ENCODE measurements at regions not wholly inside any gene's neighbourhood (a gene's known extent, or its start where the extent isn't known, plus 50 kb on each side); places are given as distances from the start of the nearest gene placed in this dataset.

DNA sequence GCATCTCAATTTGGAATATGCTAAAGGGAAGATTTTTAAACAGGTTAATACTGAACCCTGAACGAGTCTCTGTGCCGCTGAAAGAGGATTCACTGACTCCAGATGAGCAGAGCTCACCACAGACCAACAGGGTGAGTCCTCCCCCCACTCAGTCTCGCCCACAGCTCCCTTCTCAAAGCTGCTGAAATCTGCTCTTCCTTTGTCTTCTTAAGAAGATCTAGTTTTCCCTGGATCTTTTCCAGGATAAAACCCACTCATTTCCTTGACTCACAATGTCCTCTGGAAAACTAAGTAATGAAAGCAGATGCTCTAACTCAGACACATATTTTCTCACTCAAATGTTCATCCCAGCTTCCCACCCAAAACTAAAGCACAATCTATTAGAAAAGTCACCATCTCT is 447.0 kb upstream of the PKN2 start (continued):
- TF ChIP-seq, protein P1, sequence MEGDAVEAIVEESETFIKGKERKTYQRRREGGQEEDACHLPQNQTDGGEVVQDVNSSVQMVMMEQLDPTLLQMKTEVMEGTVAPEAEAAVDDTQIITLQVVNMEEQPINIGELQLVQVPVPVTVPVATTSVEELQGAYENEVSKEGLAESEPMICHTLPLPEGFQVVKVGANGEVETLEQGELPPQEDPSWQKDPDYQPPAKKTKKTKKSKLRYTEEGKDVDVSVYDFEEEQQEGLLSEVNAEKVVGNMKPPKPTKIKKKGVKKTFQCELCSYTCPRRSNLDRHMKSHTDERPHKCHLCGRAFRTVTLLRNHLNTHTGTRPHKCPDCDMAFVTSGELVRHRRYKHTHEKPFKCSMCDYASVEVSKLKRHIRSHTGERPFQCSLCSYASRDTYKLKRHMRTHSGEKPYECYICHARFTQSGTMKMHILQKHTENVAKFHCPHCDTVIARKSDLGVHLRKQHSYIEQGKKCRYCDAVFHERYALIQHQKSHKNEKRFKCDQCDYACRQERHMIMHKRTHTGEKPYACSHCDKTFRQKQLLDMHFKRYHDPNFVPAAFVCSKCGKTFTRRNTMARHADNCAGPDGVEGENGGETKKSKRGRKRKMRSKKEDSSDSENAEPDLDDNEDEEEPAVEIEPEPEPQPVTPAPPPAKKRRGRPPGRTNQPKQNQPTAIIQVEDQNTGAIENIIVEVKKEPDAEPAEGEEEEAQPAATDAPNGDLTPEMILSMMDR (IDR thresholded peaks at IDR 0.05; ENCODE audit: low read depth, low read length, missing input control): no peak

DNA sequence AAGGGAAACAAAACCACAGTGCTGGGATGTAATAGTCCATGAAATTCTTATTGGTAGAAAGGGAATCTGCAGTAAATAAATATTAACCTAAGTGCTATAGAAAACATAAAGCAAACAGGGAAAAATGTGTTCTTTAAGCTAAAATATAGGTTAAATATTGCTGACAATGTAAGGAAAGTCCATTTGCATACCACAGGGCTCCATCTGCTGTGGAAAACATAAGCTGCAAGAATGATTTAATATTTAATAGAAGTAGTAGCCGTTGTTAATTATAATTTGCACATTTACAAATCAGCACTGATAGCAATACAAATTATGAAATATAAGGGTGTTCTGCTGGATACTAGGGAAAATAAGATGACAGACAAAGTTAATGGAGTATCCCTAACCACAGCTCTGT is 444.9 kb upstream of the PKN2 start:
- no peaks in the 10 kb centered on the region for H3K4me1 ChIP-seq (ENCODE audit: control insufficient read depth in 4 of 4, insufficient read depth in 4 of 4, low read length in 3 of 4)
- H3K9ac ChIP-seq (ENCODE audit: low read depth in 1 of 2, low read length in 2 of 2): no peak overlapping the region
- TF ChIP-seq NR2F2 (IDR thresholded peaks at IDR 0.05) (no peak), JUND (IDR thresholded peaks at IDR 0.05) (no peak), GABPA (IDR thresholded peaks at IDR 0.05 in 1 of 2, conservative IDR thresholded peaks at IDR 0.05 in 1 of 2) (no peak), HNF4A (conservative IDR thresholded peaks at IDR 0.05) (no peak)
- TF ChIP-seq, protein P2, sequence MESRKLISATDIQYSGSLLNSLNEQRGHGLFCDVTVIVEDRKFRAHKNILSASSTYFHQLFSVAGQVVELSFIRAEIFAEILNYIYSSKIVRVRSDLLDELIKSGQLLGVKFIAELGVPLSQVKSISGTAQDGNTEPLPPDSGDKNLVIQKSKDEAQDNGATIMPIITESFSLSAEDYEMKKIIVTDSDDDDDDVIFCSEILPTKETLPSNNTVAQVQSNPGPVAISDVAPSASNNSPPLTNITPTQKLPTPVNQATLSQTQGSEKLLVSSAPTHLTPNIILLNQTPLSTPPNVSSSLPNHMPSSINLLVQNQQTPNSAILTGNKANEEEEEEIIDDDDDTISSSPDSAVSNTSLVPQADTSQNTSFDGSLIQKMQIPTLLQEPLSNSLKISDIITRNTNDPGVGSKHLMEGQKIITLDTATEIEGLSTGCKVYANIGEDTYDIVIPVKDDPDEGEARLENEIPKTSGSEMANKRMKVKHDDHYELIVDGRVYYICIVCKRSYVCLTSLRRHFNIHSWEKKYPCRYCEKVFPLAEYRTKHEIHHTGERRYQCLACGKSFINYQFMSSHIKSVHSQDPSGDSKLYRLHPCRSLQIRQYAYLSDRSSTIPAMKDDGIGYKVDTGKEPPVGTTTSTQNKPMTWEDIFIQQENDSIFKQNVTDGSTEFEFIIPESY (IDR thresholded peaks at IDR 0.05): no peak
- H3K27ac ChIP-seq (ENCODE audit: low read depth in 1 of 2, low read length in 2 of 2): no peak overlapping the region
- WGBS: 89% methylated on average over 1 of the region's 1 CpG
- no peaks in the 10 kb centered on the region for H3K27me3 ChIP-seq (ENCODE audit: control insufficient read depth in 4 of 4, insufficient read depth in 4 of 4, low read length in 3 of 4)
- H3K36me3 ChIP-seq (ENCODE audit: control insufficient read depth in 4 of 4, insufficient read depth in 3 of 4, low read depth in 1 of 4, low read length in 3 of 4): no peaks in the 10 kb centered on the region
- no peak overlapping the region for H3K4me3 ChIP-seq (ENCODE audit: low read depth in 1 of 3, low read length in 3 of 3)
- no peak for DNase-seq (ENCODE audit: low spot score)
- peaks cover 0 to 5% (median 2%) of the 10 kb centered on the region in 4 donors for H3K9me3 ChIP-seq (ENCODE audit: control insufficient read depth in 4 of 4, low read length in 3 of 4)

DNA sequence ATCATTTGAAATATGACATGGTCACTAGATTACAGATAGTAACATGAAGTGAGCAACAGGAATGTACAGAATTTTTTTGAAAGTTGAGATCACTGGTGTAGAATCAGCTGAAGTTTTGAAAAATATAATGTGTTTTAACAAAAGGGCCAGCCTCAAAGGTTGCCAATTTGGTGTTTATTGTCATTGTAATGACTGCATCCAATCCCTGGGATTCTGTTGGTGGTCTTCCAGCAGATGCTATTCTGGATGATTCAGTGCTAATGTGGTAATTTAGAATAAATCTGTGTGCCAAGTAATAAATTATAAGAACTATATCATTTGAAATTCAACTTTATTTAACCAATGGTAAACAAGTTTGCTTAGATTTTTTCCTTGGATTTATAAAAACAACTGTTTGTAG is 436.4 kb upstream of the PKN2 start:
- no peaks in the 10 kb centered on the region for H3K9me3 ChIP-seq (ENCODE audit: control insufficient read depth in 4 of 4, low read length in 3 of 4)
- no peaks in the 10 kb centered on the region for H3K4me1 ChIP-seq (ENCODE audit: control insufficient read depth in 4 of 4, insufficient read depth in 4 of 4, low read length in 3 of 4)
- no peak for DNase-seq (ENCODE audit: low spot score)
- no peak overlapping the region for H3K27ac ChIP-seq (ENCODE audit: low read depth in 1 of 2, low read length in 2 of 2)
- no peak overlapping the region for H3K4me3 ChIP-seq (ENCODE audit: low read depth in 1 of 3, low read length in 3 of 3)
- H3K27me3 ChIP-seq (ENCODE audit: control insufficient read depth in 4 of 4, insufficient read depth in 4 of 4, low read length in 3 of 4): no peaks in the 10 kb centered on the region
- TF ChIP-seq, protein P3, sequence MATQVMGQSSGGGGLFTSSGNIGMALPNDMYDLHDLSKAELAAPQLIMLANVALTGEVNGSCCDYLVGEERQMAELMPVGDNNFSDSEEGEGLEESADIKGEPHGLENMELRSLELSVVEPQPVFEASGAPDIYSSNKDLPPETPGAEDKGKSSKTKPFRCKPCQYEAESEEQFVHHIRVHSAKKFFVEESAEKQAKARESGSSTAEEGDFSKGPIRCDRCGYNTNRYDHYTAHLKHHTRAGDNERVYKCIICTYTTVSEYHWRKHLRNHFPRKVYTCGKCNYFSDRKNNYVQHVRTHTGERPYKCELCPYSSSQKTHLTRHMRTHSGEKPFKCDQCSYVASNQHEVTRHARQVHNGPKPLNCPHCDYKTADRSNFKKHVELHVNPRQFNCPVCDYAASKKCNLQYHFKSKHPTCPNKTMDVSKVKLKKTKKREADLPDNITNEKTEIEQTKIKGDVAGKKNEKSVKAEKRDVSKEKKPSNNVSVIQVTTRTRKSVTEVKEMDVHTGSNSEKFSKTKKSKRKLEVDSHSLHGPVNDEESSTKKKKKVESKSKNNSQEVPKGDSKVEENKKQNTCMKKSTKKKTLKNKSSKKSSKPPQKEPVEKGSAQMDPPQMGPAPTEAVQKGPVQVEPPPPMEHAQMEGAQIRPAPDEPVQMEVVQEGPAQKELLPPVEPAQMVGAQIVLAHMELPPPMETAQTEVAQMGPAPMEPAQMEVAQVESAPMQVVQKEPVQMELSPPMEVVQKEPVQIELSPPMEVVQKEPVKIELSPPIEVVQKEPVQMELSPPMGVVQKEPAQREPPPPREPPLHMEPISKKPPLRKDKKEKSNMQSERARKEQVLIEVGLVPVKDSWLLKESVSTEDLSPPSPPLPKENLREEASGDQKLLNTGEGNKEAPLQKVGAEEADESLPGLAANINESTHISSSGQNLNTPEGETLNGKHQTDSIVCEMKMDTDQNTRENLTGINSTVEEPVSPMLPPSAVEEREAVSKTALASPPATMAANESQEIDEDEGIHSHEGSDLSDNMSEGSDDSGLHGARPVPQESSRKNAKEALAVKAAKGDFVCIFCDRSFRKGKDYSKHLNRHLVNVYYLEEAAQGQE (IDR thresholded peaks at IDR 0.05): no peak
- TF ChIP-seq SP1 (IDR thresholded peaks at IDR 0.05): no peak
- TF ChIP-seq RAD21 (IDR thresholded peaks at IDR 0.05): no peak
- TF ChIP-seq, protein P4, sequence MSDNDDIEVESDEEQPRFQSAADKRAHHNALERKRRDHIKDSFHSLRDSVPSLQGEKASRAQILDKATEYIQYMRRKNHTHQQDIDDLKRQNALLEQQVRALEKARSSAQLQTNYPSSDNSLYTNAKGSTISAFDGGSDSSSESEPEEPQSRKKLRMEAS (IDR thresholded peaks at IDR 0.05): no peak
- no peak for TF ChIP-seq TAF1 (conservative IDR thresholded peaks at IDR 0.05)
- TF ChIP-seq RXRA (IDR thresholded peaks at IDR 0.05): no peak
- TF ChIP-seq, protein P2 (IDR thresholded peaks at IDR 0.05): no peak
- no peak for TF ChIP-seq EGR1 (IDR thresholded peaks at IDR 0.05; ENCODE audit: low read depth in 2 of 2)
- no peak for TF ChIP-seq NR2F2 (IDR thresholded peaks at IDR 0.05)
- TF ChIP-seq, protein P5, sequence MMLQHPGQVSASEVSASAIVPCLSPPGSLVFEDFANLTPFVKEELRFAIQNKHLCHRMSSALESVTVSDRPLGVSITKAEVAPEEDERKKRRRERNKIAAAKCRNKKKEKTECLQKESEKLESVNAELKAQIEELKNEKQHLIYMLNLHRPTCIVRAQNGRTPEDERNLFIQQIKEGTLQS (IDR thresholded peaks at IDR 0.05): no peak
- no peaks in the 10 kb centered on the region for H3K36me3 ChIP-seq (ENCODE audit: control insufficient read depth in 4 of 4, insufficient read depth in 3 of 4, low read depth in 1 of 4, low read length in 3 of 4)
- no peak overlapping the region for H3K9ac ChIP-seq (ENCODE audit: low read depth in 1 of 2, low read length in 2 of 2)
